GM21723 (cell line): ENCODE measurements at regions not wholly inside any gene's neighbourhood (a gene's known extent, or its start where the extent isn't known, plus 50 kb on each side); places are given as distances from the start of the nearest gene placed in this dataset.

Source experiments
- ATAC-seq: cut with Tn5 transposase; IDR thresholded peaks from one replicate; pipeline ENCODE4 v1.9.1; 2021; ENCODE audit warnings: mild to moderate bottlenecking, moderate library complexity; ENCODE audit not compliant: unreplicated experiment

- ATAC-seq = no peak
Measured at GRCh38 chr17:55584861-55585260, 73.6 kb upstream of the SMIM36 start.

DNA sequence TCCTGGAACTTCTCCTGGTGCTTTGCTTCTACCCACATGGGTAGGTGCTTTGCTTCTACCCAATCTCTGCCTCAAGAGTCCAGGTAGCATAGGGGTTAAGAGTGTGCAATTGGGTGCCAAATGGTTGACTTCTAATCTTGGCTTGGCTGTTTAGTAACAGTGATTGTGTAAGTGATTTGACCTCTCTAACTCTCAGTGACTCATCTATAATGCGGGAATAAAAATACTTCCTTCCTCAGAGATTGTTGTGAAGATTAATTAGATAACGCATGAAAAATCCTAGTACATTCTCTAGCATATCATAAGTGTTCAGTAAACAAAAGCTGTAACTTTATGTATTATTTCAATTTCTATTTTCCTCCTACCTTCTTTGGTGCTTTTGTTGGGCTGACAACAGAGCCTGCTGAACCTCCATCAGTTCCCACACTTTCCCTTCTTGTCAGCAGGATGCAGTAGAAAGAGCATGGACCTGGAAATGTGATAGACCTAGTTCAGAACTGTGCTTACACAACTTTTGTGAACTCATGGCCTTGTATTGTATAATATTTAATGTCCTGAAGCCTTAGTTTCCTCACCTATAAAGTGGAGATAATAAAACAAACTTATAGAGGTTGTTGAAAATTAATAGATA is 72.9 kb upstream of the SMIM36 start:
- ATAC-seq = no peak

DNA sequence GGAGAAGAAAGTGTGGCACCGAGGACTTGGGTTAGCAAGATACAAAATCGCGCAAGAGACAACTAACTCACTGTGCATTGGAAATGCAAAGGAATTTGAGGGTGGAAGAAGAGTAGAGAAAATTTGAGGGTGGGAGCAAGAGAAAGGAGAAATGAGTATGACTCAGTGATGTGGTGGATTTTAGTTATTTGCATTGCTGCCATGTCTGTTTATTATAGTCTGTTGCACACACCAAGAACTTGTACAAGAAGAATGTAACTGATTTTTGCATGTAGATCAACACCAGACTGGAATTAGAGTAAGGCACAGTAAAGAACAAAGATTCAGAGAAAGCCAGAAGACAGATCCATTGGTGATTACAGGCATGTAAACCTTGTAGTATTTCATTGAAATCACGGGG is 71.6 kb upstream of the SMIM36 start:
- ATAC-seq = no peak

DNA sequence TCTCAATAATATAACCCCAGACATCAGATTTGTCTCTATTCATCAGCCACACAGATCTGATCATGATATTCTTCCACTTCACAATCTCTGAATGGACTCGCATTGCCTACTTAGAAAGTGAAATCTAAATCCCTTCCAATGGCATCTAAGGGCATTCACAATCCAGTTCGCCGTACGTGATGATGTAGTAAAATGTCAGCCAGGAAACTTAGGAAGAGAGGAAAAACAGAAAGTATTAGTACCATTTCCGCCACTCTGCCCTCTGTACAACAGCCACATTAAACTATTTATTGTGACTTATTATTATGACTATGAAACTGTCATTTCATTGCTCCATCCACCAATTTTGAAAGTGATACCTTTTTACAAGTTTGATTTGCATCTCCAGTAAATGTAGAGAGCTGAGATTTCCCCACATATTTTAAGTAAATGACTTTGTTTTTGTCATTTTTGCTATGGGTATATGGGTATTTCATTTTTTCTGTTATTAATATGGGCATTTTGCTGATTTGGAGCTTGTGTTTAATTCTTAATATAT is 69.4 kb upstream of the SMIM36 start:
- ATAC-seq = peak; percentile 54

GRCh38 chr17:55577687-55578086 is 66.4 kb upstream of the SMIM36 start:
- ATAC-seq = peak; percentile 32

- ATAC-seq = peak; percentile 74
Measured at GRCh38 chr17:55576996-55577586, 65.8 kb upstream of the SMIM36 start.

DNA sequence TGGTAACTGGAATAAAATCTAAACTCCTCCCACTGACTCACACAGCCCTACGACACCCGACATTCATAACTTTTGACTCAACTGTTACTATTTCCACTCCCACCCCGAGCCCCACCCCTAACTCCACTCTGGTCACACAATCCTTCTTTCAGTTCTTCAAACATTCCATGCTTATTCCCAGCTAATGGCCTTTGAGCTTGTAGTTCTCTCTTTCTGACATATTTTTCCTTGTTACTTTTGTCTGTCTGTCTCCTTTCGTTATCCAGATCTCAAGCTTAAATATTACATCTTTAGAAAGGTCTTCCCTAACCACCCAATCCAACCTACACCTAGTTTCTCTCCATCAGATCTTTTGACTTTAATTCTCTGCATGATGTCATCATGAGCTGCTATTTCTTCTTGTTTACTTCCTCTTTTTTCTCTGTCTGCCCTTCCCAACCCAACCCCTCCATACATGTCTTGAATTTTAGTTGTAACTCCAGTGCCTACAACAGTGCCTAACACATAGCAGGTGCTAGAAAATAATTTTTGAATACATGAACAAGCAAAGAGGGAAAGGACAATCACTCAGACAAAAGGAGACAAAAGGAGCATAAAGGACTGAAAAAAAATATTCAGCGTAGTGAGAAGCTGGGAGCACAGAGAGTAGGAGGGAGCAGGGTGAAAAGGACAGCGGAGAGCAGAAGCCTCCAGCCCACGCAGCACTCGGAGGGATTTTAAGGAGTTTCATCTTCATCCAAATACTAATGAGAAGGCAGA is 65.2 kb upstream of the SMIM36 start:
- ATAC-seq = peak; percentile 29

GRCh38 chr17:55575058-55575636 is 63.9 kb upstream of the SMIM36 start:
- no peak for ATAC-seq

DNA sequence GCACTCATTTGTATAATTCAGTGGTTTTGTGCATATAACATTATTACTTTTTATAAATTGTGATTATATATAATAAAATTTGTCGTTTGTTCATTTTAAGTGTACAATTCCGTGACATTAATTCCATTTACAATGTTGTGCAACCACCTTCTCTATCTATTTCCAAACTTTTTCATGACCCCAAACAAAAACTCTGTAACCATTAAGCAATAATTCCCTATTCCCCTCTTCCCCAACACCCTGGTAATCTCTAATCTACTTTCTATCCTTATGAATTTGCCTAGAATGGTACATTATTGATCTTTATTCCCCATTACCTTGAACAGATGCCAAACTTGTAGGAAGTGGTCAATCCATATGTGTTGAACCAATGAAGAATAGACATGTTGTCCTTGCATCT is 61.3 kb upstream of the SMIM36 start:
- ATAC-seq = no peak

- no peak for ATAC-seq
Measured at GRCh38 chr17:55572139-55572538, 60.9 kb upstream of the SMIM36 start.

GRCh38 chr17:55571095-55571494 is 59.8 kb upstream of the SMIM36 start:
- ATAC-seq = no peak

DNA sequence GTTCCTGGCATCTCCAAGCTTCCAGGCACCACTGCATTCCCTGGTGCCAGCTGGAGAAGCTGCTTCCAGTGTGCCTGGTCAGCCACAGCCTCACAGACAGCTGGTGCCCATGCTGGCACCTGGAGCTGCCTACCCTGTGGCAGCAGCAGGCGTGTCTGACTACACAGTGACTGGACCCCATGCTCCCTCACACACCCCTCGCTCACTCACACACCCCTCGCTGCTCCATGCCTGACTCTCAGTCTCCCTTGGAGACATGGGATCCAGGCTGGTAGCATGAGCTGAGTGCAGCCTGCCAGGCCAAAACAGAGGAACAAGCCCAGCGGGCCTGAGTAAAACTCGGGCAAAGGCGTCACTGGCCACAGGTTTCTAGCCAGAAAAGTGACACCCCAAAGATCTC is 59.1 kb upstream of the SMIM36 start:
- ATAC-seq = no peak

GRCh38 chr17:55567240-55568214 is 56.3 kb upstream of the SMIM36 start:
- no peak for ATAC-seq

- no peak for ATAC-seq
Measured at GRCh38 chr17:55564081-55564480, 52.8 kb upstream of the SMIM36 start.

- ATAC-seq = no peak
Measured at GRCh38 chr17:55563363-55563762, 52.1 kb upstream of the SMIM36 start.

DNA sequence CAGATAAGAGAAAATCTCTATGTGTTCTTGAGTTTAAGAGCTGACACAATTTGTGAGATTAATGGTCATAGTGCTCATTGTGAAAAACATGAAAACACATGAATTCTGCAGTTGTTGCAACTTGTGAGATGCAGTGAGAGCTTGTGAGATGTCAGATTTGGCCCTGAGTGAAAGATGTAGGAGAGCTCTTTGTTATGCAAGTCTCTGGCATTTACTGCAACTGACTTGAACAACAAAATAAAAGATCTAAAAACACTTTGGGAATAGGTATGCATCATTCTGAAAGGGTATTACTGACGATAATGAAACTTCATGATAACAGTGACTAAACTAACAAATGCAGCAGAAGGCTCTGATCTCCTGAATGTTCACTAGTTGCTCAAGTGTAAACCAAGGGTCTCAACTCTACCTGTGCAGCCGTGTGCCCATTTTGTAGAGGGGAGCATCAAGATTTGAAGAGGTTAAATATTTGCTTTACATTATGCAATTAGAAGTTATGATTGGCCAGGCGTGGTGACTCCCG is 50.8 kb upstream of the SMIM36 start:
- no peak for ATAC-seq

GRCh38 chr17:55561316-55561972 is 50.2 kb upstream of the SMIM36 start:
- ATAC-seq = no peak
